K562 (cell line): ENCODE measurements at regions not wholly inside any gene's neighbourhood (a gene's known extent, or its start where the extent isn't known, plus 50 kb on each side); places are given as distances from the start of the nearest gene placed in this dataset.

Experiments
- MAX ChIP-seq: sonication (generic); formaldehyde crosslinking; IDR thresholded peaks from 2 replicates; pipeline ENCODE4 v1.9.0; 2022; ENCODE audit warnings: mild to moderate bottlenecking, missing genetic modification reagents
- RNF219 ChIP-seq: fragments of 250-450 bp; sonication (Bioruptor Pico); IDR thresholded peaks from 2 replicates; pipeline ENCODE4 v1.5.0; 2022; ENCODE audit warnings: mild to moderate bottlenecking
- ZNF280A ChIP-seq: fragments of 450-650 bp; IDR thresholded peaks from 2 replicates; pipeline ENCODE4 v1.6.1; 2018; ENCODE audit warnings: mild to moderate bottlenecking, low read depth; ENCODE audit not compliant: partially characterized antibody
- TF ChIP-seq, protein P1 (sequence below): sonication (generic); formaldehyde crosslinking; IDR thresholded peaks from 2 replicates; pipeline ENCODE4 v1.8.0; 2022; ENCODE audit warnings: missing genetic modification reagents, mild to moderate bottlenecking, borderline replicate concordance
- TF ChIP-seq, protein P2 (sequence below): fragments of 250-450 bp; sonication (Bioruptor Pico); IDR thresholded peaks from 2 replicates; pipeline ENCODE4 v1.4.0; 2020; ENCODE audit warnings: mild to moderate bottlenecking, moderate library complexity

DNA sequence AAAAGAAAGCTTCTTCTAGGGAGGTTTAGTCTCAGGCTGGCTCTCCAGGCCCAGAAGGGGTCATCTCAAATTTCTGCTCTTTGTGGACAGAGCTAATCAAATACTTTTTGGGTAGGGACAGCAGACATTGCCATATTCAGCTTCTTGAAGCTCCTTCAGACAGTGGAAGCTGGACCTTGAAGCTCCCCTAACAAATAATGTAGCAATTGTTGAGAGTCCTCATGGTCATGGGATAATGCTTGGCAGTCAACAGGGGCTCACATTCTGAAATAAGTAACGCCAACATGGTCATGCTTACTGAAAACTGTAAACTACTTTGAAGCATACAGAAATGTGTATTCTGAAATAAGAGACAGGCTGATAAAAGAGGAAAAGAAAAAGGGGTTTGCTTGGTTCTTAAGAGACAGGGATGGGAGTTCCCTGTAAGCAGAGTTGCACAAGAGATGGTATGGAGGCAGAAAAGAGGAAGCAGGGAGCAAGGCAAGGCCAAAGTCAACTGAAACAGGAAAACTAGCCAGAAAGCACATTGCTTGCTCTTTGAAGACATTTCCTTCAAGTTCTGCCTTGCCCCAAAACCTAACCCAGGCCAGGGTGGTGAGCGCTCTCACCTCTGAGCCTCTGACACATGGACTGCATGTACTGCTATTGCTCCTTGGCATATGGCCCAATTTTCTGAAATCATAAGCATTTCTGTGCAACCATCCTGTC, 53.1 kb upstream of the KMT2E start:
- TF ChIP-seq MAX (CRISPR knock-in tag) (no peak), ZNF280A (no peak), RNF219 (CRISPR knock-in tag) (no peak)
- TF ChIP-seq, protein P1, sequence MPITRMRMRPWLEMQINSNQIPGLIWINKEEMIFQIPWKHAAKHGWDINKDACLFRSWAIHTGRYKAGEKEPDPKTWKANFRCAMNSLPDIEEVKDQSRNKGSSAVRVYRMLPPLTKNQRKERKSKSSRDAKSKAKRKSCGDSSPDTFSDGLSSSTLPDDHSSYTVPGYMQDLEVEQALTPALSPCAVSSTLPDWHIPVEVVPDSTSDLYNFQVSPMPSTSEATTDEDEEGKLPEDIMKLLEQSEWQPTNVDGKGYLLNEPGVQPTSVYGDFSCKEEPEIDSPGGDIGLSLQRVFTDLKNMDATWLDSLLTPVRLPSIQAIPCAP: no peak
- TF ChIP-seq, protein P2, sequence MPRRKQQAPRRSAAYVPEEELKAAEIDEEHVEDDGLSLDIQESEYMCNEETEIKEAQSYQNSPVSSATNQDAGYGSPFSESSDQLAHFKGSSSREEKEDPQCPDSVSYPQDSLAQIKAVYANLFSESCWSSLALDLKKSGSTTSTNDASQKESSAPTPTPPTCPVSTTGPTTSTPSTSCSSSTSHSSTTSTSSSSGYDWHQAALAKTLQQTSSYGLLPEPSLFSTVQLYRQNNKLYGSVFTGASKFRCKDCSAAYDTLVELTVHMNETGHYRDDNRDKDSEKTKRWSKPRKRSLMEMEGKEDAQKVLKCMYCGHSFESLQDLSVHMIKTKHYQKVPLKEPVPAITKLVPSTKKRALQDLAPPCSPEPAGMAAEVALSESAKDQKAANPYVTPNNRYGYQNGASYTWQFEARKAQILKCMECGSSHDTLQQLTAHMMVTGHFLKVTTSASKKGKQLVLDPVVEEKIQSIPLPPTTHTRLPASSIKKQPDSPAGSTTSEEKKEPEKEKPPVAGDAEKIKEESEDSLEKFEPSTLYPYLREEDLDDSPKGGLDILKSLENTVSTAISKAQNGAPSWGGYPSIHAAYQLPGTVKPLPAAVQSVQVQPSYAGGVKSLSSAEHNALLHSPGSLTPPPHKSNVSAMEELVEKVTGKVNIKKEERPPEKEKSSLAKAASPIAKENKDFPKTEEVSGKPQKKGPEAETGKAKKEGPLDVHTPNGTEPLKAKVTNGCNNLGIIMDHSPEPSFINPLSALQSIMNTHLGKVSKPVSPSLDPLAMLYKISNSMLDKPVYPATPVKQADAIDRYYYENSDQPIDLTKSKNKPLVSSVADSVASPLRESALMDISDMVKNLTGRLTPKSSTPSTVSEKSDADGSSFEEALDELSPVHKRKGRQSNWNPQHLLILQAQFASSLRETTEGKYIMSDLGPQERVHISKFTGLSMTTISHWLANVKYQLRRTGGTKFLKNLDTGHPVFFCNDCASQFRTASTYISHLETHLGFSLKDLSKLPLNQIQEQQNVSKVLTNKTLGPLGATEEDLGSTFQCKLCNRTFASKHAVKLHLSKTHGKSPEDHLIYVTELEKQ (CRISPR knock-in tag): no peak
